HG02571 (cell line): ENCODE measurements at regions not wholly inside any gene's neighbourhood (a gene's known extent, or its start where the extent isn't known, plus 50 kb on each side); places are given as distances from the start of the nearest gene placed in this dataset.
"Not testable (repeated sequence)": the region's sequence is repeated elsewhere in the genome, so short reads cannot be mapped to it uniquely, and the experiment has no call there.

ENCODE experiments used
- ATAC-seq: cut with Tn5 transposase; IDR thresholded peaks from one replicate; pipeline ENCODE4 v1.9.1; 2021; ENCODE audit warnings: mild to moderate bottlenecking, moderate library complexity; ENCODE audit not compliant: unreplicated experiment

DNA sequence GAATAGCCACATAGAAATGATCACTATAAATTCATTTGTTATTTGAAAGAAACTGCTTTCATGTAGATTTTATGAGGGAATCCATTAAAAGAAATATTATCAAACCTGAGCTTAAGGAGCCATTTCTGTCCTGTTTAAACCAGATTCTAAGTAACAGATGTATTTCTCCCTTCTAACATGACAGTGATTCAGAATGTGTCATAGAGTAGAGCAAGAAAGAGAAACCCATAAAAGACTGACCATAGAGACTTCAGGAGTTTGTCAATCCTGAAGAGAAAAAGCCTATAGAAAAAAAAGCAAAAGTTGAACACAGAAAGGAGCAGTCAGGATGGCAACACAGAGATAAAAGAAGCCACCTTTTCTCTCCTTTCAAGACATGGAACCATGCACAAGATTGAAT, 390.6 kb downstream of the PRIM2 start:
- not testable (repeated sequence) for ATAC-seq

DNA sequence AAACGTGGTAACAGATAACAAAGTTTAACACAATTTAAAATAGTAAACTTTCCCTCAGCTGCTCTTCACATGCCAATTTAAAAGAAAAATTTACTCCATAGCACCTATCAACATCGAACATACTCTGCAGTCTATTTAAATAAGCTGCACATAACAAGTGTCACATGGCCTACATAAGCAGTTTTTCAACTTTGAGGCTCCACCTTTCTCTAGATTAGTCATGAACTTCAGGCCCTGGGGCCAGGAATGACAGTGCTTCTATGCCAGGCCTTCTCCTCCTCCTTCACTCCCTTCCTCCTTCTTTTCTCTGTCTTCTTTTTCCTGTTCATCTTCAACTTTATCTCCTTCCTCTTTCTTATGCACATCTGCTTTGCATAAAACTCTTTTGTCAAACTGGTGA, 405.1 kb downstream of the PRIM2 start:
- ATAC-seq, result not testable (repeated sequence)

DNA sequence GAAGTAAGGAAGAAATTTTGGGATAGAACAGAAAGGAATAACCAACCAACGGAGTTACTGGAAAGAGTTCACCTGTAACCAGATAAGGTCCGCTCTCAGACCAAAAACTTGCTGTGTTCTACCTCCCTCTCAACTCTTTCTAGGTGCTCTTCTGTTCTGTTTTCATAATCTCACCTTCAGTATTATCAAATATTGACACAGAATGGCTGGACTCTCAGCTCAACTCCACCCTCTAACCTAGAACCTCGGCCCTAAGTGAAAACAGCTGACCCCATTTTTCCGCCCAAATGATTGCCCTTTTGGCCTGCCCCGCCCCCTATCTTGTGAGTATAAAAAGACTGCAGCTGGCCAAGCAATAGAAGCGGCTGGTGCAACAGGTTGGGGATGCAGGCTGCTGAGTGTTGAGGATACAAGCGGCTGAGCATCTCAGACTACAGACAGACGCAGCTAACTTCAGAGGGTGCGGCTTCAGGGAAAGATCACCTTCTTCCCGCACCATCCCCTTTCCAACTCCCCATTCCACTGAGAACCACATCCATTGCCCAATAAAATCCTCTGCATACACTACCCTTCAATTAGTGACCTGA, 406.5 kb downstream of the PRIM2 start:
- ATAC-seq, result not testable (repeated sequence)

DNA sequence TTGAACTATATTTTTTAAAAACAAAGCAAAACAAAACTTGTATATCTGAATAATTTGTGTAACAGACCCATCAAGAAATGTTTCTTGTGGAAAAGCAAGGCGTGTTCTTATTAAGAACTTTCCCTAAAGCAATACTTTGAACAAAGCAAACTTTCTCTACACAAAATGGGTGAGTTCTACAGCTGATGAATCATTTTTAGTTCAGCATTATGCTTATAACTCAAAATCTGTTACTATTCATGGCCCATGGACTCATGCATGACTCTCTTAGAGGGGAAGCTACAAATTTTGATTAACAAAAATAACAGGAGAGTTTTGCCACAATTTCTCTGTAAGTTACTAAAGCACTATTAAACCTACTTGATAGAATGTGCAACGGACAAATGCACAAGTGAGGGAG, 412.0 kb downstream of the PRIM2 start:
- ATAC-seq, result not testable (repeated sequence)

DNA sequence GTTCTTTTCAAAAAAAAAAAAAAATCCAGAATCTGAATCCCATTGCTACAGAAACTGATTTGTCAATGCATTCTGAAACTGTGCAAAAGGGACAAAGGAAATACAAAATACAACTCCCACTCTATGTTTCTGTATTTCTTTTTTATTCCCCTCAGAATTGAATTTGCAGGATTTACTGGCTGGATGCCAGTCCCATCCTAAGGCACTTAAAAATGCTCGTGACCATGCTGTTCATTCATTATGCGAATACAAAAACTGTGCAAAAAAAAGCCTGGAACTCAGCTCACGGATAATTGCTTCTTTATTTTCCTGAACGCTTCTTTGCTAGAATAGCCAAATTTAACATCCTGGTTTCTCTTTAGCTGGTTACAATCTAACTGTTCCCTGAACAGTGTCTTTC, 413.3 kb downstream of the PRIM2 start:
- ATAC-seq, result not testable (repeated sequence)

DNA sequence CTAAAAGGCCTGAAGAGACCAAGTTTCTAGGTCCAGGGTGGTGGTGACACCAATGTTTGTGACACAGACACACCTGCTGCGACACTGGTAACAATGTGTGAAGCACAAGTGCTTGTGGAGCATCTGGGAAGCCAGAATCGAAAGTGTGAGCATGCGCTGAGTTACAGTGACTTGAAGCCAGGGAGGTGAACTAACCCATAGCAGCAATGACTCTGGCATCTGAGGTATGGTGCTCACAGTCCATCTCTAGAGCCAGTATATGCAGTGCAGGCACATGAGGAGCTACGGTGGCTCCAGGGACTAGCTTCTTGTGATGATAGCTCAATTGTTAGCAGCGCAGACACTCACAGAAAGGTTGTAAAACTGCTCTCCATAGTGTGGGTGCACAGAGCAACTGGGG, 430.3 kb downstream of the PRIM2 start:
- not testable (repeated sequence) for ATAC-seq

DNA sequence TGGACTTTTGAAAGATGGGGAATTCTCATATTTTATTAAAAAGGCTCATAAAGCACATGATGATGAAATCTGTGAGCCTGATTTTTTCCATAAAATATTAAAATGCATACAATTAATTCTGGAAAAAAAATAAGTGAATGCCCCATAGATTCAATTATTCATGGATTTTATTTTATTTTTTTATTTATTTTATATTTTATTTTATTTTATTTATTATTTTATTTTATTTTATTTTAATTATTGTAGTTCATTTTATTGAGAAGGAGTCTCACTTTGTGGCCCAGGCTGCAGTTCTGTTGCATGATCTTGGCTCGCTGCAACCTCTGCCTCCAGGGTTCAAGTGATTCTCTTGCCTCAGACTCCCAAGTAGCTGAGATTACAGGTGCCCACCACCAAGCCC, 442.4 kb downstream of the PRIM2 start:
- not testable (repeated sequence) for ATAC-seq

DNA sequence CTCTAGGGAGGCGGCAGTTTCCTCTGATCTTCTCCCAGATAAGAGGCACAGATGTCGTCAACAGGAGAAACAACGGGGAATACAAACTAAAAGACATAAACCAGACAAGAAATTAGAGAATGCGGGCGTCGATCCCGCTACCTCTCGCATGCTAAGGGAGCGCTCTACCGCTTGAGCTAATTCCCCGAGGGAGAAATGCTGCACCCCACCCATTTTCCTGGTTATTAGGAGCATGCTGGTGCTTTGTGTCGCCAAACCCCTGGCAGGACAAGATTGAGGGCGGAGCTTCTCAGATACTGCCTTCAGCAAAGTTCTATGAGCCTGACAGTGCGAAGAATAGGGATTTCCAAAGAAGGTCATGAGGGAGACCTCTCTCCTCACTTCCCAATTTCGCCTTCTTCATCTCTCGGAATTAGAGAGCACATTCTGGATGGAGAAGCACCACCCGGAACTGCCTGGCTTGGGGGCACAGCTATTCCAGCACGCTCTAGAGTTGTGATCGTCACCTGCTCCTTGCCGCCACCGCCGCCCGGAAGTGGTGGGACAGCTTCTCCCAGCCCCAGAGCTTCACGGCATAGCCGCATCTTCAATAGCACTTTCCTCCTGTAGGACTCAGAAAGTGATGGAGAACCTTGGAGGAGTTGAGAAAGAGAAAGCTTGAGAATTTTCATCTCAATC, 475.4 kb downstream of the PRIM2 start:
- ATAC-seq, result not testable (repeated sequence)

DNA sequence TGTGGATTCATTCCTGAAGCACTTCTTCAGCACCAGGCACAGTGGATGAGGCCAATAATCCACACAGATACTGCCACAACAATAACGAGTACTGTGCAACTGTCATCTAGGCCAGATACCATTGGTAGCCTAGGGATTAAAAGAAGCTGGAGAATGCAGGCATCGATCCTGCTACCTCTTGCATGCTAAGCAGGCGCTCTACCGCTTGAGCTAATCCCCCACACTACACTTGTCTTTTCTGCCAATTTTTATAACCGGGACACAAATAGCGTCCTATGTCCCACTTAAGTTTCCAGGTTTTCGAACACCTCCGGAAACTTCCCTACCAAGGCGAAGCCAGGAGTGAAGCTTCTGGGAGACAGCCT, 475.9 kb downstream of the PRIM2 start:
- not testable (repeated sequence) for ATAC-seq

DNA sequence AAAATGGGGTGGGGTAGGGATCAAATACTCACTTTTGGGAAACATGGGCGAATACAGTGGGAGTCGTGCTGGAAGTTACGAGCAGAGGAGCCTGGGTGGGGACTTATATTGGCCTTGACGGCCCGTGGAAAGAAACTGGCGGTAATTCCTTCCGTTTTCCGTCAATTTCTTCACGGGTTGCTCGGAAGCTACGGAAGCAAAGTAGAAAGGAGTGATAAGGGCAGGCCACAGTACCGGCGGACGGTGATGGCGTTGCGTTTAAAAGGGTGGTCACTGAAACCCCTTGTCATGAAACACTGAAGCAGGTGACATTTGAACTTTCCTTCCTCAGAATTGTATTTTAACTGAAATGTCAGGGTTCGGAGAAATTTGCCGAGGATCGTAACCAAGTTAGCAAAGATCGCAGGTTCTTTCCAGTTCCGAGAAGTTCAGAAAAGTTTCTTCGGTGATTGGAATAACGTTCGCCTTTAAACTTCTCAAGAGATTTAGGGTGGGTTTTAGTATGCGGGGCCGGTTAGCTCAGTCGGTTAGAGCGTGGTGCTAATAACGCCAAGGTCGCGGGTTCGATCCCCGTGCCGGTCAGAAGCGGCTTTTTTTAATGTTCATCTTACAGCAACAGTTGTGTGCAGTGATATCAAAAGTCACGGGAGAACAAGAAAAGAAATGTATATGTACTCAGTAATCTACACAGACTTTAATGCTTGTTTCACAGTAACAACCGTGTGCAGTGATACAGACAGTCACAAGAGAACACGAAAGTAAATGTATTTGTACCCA, 482.5 kb downstream of the PRIM2 start:
- ATAC-seq, result not testable (repeated sequence)

DNA sequence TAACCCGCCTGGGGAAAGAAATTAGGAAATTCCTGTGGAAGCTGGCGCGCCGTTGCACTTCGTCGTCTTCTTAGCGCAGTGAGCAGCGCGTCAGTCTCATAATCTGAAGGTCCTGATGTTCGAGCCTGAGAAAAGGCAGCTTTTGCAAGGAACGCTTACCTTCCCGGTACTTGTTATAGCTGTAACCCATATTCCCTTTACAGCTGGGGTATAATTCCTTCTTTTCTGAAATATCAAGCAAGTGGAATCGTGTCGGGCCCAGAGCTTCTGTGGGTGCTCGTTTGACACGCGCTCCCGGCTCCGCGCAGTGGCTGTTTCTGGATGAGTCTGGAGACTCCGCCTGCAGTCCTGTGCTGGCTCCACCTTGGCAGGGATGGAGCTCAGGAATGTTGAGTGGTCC, 491.2 kb downstream of the PRIM2 start:
- not testable (repeated sequence) for ATAC-seq

DNA sequence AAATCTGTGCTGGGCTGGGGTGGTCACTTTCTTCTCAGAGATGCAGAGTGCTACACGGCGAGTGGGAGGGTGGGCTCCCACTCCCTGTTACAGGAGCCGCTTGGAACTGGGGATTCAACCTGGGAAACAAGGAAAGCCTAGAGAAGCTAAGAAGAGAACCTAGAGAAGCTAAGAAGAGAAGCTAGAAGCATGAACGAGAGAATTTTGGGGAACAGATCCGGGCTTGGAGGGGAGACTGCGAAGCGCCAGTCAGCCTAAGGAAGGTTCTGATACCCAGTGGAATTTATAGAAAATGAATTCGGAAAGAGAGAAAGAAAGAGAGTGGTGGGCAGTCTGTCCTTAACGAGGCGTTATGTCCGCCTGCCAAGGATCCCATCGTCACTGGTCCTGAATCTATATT, 492.0 kb downstream of the PRIM2 start:
- not testable (repeated sequence) for ATAC-seq

DNA sequence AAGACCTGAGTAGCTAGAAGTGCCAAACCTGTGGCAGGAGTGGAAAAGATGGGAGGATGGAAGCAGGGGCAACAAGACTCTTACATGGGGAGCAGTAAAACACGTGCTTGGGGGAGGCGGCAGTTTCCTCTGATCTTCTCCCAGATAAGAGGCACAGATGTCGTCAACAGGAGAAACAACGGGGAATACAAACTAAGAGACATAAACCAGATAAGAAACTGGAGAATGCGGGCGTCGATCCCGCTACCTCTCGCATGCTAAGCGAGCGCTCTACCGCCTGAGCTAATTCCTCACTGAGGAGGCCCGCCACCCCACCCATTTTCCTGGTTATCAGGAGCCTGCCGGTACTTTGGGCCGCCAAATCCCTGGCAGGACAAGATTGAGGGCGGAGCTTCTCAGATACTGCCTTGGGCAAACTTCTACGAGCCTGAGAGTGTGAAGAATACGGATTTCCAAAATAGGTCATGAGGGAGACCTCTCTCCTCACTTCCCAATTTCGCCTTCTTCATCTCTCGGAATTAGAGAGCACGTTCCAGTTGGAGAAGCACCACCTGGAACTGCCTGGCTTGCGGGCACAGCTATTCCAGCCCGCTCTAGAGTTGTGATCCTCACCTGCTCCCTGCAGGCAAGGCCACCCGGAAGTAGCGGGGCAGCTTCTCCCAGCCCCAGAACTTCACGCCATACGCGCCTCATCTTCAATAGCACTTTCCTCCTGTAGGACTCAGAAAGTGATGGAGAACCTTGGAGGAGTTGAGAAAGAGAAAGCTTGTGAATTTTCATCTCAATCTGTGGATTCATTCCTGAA, 496.0 kb downstream of the PRIM2 start:
- not testable (repeated sequence) for ATAC-seq

DNA sequence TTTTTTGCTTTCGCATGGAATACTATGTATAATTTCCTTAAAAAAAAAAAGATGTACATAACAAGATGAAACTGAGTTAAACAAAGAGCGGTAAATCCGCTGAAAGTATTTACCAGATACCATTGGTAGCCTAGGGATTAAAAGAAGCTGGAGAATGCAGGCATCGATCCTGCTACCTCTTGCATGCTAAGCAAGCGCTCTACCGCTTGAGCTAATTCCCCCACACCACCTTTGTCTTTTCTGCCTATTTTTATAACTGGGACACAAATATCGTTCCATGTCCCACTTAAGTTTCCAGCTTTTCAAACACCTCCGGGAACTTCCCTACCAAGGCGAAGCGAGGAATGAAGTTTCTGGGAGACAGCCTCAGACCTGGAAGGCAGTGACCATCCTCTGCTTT, 498.4 kb downstream of the PRIM2 start:
- ATAC-seq, result not testable (repeated sequence)

DNA sequence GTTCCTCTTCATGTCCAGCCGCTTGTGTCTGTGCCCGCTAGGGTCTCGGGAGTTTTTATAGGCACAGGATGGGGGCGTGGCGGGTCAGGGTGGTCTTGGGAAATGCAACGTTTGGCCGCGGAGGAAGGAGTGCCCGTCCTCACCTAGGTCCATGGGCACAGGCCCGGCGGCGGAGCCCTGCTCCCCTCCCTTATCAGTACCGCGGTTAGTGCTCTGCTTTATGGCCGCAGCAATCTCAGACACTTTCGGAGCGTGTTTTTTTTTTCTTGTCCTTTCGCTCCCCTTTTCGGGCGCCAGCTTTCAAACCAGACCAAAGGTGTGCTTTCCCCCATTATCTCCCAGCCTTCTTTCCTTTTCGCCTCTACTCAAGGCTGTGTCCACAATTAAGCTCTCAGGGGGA, 503.9 kb downstream of the PRIM2 start:
- not testable (repeated sequence) for ATAC-seq

DNA sequence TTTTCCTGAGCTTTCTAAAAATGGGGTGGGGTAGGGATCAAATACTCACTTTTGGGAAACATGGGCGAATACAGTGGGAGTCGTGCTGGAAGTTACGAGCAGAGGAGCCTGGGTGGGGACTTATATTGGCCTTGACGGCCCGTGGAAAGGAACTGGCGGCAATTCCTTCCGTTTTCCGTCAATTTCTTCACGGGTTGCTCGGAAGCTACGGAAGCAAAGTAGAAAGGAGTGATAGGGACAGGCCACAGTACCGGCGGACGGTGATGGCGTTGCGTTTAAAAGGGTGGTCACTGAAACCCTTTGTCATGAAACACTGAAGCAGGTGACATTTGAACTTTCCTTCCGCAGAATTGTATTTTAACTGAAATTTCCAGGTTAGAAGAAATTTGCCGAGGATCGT, 505.0 kb downstream of the PRIM2 start:
- not testable (repeated sequence) for ATAC-seq

DNA sequence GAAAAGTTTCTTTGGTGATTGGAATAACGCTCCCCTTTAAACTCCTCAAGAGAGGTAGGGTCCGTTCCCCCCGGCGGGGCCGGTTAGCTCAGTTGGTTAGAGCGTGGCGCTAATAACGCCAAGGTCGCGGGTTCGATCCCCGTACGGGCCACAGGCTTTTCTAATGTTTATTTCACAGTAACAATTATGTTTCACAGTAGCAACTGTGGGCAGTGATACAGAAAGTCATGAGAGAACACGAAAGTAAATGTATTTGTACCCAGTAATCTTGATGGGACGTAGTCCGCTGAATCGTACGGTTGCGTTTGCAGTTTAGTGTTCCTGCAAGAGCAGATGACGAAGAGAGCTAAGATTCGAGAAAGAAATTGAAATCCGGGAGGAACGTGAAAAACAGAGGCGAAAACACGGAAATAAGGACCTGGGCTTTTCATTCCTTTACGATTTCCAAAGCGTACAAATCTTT, 505.5 kb downstream of the PRIM2 start:
- no peak for ATAC-seq

DNA sequence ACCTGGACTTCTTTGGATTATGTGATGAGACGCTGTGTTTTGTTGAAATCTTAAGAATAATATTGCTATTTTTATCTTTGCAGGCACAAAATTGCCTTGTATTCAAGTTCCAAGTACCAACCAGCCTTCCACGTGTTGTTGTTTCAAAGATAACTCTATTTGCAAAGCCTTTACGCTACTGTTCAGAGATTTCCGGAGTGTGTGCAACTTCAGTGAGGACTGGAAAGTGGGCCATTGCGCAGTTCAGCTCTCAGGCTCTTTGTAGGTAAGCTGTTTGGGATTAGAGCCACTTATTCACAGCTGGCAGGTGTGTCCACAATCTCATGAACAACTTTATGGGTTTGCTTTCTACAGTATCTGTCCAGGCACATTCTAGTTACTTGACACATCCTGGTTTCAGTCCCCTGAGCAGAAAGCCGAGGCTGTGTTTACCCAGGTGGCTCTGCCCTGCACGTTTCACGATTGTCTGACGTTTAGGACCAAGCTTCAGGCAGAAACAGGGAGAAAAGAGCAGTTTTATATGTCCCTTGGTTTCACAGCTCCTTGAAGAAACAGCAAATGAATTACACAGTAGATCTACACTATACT, 520.3 kb downstream of the PRIM2 start:
- not testable (repeated sequence) for ATAC-seq

DNA sequence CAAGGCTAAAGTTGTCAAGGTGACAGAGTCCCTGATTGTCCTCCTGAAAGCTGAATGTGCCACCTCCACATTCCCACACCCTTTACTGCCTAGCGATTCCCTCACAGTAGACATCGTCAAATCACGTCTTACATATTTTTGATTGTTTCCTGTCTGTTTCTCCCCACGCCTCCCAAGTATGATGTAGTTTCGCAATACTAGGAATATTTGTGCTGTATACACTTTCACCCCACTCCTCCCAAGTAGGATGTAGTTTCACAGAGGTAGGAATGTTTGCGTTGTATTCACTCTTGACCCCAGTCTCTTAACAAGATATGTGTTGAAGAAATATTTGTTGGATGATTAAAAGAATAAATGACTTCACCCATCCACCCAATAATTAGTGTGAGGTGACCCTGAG, 524.1 kb downstream of the PRIM2 start:
- ATAC-seq, result not testable (repeated sequence)

DNA sequence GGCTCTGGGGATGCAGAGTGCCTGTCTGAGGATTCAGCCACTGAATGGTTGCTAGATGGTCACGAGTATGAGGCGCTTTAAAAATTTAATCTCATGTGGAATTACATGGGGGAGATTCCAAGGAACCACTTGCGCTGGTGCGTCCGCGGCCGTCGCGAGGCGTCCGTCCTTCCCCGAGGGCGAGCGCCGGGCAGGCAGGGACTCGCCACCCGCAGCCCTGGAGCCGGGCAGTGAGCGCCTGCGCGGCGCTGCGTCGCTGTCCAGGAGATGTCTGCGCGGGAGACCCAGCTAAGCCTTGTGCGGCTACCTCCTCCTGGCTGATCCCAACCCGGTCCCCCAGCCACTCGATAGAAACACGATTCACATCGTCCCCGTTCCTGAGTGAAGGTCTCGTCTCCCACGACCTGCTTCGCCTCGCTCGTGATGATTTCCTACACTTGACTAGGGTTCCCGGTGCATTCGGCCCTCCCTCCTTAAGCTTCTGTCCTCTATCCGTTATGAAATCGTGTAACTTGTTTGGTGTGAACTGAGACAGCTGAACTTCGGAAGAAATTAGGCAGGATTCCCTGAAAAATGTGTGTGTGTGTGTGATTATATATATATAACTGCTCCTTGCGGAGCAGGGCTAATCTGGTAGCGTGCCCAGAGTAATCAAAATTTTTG, 536.4 kb downstream of the PRIM2 start:
- not testable (repeated sequence) for ATAC-seq
